ENCODE measurements at regions not wholly inside any gene's neighbourhood (a gene's known extent, or its start where the extent isn't known, plus 50 kb on each side); places are given as distances from the start of the nearest gene placed in this dataset.

- no peak for TF ChIP-seq CTCF (IDR thresholded peaks at IDR 0.05)
- no peak for TF ChIP-seq POLR2A (IDR thresholded peaks at IDR 0.05)
Observed at GRCh38 chr11:24267014-24267413, 229.8 kb upstream of the LUZP2 start.
